ENCODE measurements at regions not wholly inside any gene's neighbourhood (a gene's known extent, or its start where the extent isn't known, plus 50 kb on each side); places are given as distances from the start of the nearest gene placed in this dataset.

DNA sequence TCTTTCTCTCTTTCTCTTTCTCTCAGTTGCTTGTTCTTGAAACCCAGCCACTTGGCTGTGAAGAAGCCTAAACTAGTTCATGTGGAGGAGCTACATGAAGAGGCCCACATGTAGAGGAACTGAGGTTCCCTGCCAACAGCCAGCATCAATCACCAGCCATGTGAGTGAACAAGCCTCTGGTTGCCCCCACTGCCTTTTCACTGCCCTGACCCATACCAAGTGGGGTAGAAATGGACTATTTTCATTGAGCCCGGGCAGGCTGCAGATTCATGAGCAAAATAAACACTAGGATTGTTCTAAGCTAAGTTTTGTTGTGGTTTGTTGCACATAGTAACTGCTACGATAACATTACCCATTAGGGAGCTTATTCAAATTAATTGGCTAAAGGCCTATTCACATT lies 78.7 kb upstream of the FAM216B start (continued):
- TF ChIP-seq, protein P1, sequence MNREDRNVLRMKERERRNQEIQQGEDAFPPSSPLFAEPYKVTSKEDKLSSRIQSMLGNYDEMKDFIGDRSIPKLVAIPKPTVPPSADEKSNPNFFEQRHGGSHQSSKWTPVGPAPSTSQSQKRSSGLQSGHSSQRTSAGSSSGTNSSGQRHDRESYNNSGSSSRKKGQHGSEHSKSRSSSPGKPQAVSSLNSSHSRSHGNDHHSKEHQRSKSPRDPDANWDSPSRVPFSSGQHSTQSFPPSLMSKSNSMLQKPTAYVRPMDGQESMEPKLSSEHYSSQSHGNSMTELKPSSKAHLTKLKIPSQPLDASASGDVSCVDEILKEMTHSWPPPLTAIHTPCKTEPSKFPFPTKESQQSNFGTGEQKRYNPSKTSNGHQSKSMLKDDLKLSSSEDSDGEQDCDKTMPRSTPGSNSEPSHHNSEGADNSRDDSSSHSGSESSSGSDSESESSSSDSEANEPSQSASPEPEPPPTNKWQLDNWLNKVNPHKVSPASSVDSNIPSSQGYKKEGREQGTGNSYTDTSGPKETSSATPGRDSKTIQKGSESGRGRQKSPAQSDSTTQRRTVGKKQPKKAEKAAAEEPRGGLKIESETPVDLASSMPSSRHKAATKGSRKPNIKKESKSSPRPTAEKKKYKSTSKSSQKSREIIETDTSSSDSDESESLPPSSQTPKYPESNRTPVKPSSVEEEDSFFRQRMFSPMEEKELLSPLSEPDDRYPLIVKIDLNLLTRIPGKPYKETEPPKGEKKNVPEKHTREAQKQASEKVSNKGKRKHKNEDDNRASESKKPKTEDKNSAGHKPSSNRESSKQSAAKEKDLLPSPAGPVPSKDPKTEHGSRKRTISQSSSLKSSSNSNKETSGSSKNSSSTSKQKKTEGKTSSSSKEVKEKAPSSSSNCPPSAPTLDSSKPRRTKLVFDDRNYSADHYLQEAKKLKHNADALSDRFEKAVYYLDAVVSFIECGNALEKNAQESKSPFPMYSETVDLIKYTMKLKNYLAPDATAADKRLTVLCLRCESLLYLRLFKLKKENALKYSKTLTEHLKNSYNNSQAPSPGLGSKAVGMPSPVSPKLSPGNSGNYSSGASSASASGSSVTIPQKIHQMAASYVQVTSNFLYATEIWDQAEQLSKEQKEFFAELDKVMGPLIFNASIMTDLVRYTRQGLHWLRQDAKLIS (CRISPR knock-in tag; IDR thresholded peaks at IDR 0.05; ENCODE audit: borderline replicate concordance) = no peak
- TF ChIP-seq GTF2I (CRISPR knock-in tag; conservative IDR thresholded peaks at IDR 0.05) = no peak
- TF ChIP-seq PRRX2 (CRISPR knock-in tag; IDR thresholded peaks at IDR 0.05) = no peak

DNA sequence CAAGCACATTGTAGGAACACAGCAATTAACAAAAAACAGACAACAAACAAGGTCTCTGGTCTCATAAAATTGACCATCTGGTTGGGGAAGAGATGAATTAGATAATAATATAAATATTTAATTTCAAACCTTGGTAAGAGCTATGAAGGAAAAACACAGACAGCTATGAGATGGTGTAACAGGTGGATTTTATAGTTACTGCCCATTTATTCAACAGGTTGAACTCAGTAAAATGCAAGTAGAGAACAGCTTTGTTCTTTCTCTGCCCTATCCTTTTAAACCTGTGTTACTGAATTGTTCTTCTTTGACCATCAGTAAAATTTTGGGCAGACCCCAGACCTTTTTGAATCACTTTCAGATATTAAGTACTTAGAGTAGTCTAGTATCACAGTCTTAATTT lies 77.6 kb upstream of the FAM216B start:
- ChIA-PET CTCF (no interaction called here), POLR2A (no interaction called here)
- no peak for ATAC-seq
- H3K9me3 Mint-ChIP-seq = peaks cover 3% of the 10 kb centered on the region; the same call in 1 of the 2 replicates
- H3K27me3 Mint-ChIP-seq (ENCODE audit: low read depth) = no peaks in the 10 kb centered on the region
- H3K4me3 Mint-ChIP-seq = no peak overlapping the region
- TF ChIP-seq CREB1 (CRISPR knock-in tag; IDR thresholded peaks at IDR 0.05) (no peak), OVOL2 (CRISPR knock-in tag; IDR thresholded peaks at IDR 0.05; ENCODE audit: borderline replicate concordance) (no peak), SOX15 (CRISPR knock-in tag; IDR thresholded peaks at IDR 0.05) (no peak), HMGA2 (CRISPR knock-in tag; IDR thresholded peaks at IDR 0.05) (no peak), PRRX2 (CRISPR knock-in tag; IDR thresholded peaks at IDR 0.05) (no peak), ZNF317 (CRISPR knock-in tag; IDR thresholded peaks at IDR 0.05; ENCODE audit: borderline replicate concordance, low read depth) (no peak)
- TF ChIP-seq, protein P2, sequence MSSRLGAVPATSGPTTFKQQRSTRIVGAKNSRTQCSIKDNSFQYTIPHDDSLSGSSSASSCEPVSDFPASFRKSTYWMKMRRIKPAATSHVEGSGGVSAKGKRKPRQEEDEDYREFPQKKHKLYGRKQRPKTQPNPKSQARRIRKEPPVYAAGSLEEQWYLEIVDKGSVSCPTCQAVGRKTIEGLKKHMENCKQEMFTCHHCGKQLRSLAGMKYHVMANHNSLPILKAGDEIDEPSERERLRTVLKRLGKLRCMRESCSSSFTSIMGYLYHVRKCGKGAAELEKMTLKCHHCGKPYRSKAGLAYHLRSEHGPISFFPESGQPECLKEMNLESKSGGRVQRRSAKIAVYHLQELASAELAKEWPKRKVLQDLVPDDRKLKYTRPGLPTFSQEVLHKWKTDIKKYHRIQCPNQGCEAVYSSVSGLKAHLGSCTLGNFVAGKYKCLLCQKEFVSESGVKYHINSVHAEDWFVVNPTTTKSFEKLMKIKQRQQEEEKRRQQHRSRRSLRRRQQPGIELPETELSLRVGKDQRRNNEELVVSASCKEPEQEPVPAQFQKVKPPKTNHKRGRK (CRISPR knock-in tag; IDR thresholded peaks at IDR 0.05; ENCODE audit: borderline replicate concordance) = no peak
- TF ChIP-seq, protein P3, sequence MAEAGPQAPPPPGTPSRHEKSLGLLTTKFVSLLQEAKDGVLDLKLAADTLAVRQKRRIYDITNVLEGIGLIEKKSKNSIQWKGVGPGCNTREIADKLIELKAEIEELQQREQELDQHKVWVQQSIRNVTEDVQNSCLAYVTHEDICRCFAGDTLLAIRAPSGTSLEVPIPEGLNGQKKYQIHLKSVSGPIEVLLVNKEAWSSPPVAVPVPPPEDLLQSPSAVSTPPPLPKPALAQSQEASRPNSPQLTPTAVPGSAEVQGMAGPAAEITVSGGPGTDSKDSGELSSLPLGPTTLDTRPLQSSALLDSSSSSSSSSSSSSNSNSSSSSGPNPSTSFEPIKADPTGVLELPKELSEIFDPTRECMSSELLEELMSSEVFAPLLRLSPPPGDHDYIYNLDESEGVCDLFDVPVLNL (CRISPR knock-in tag; IDR thresholded peaks at IDR 0.05; ENCODE audit: borderline replicate concordance, low read depth) = no peak
- TF ChIP-seq, protein P4, sequence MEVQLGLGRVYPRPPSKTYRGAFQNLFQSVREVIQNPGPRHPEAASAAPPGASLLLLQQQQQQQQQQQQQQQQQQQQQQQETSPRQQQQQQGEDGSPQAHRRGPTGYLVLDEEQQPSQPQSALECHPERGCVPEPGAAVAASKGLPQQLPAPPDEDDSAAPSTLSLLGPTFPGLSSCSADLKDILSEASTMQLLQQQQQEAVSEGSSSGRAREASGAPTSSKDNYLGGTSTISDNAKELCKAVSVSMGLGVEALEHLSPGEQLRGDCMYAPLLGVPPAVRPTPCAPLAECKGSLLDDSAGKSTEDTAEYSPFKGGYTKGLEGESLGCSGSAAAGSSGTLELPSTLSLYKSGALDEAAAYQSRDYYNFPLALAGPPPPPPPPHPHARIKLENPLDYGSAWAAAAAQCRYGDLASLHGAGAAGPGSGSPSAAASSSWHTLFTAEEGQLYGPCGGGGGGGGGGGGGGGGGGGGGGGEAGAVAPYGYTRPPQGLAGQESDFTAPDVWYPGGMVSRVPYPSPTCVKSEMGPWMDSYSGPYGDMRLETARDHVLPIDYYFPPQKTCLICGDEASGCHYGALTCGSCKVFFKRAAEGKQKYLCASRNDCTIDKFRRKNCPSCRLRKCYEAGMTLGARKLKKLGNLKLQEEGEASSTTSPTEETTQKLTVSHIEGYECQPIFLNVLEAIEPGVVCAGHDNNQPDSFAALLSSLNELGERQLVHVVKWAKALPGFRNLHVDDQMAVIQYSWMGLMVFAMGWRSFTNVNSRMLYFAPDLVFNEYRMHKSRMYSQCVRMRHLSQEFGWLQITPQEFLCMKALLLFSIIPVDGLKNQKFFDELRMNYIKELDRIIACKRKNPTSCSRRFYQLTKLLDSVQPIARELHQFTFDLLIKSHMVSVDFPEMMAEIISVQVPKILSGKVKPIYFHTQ (CRISPR knock-in tag; IDR thresholded peaks at IDR 0.05) = no peak
- TF ChIP-seq, protein P5, sequence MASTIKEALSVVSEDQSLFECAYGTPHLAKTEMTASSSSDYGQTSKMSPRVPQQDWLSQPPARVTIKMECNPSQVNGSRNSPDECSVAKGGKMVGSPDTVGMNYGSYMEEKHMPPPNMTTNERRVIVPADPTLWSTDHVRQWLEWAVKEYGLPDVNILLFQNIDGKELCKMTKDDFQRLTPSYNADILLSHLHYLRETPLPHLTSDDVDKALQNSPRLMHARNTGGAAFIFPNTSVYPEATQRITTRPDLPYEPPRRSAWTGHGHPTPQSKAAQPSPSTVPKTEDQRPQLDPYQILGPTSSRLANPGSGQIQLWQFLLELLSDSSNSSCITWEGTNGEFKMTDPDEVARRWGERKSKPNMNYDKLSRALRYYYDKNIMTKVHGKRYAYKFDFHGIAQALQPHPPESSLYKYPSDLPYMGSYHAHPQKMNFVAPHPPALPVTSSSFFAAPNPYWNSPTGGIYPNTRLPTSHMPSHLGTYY (CRISPR knock-in tag; IDR thresholded peaks at IDR 0.05) = no peak
- TF ChIP-seq, protein P6, sequence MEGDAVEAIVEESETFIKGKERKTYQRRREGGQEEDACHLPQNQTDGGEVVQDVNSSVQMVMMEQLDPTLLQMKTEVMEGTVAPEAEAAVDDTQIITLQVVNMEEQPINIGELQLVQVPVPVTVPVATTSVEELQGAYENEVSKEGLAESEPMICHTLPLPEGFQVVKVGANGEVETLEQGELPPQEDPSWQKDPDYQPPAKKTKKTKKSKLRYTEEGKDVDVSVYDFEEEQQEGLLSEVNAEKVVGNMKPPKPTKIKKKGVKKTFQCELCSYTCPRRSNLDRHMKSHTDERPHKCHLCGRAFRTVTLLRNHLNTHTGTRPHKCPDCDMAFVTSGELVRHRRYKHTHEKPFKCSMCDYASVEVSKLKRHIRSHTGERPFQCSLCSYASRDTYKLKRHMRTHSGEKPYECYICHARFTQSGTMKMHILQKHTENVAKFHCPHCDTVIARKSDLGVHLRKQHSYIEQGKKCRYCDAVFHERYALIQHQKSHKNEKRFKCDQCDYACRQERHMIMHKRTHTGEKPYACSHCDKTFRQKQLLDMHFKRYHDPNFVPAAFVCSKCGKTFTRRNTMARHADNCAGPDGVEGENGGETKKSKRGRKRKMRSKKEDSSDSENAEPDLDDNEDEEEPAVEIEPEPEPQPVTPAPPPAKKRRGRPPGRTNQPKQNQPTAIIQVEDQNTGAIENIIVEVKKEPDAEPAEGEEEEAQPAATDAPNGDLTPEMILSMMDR (IDR thresholded peaks at IDR 0.05) = no peak
- TF ChIP-seq, protein P7, sequence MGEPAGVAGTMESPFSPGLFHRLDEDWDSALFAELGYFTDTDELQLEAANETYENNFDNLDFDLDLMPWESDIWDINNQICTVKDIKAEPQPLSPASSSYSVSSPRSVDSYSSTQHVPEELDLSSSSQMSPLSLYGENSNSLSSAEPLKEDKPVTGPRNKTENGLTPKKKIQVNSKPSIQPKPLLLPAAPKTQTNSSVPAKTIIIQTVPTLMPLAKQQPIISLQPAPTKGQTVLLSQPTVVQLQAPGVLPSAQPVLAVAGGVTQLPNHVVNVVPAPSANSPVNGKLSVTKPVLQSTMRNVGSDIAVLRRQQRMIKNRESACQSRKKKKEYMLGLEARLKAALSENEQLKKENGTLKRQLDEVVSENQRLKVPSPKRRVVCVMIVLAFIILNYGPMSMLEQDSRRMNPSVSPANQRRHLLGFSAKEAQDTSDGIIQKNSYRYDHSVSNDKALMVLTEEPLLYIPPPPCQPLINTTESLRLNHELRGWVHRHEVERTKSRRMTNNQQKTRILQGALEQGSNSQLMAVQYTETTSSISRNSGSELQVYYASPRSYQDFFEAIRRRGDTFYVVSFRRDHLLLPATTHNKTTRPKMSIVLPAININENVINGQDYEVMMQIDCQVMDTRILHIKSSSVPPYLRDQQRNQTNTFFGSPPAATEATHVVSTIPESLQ (CRISPR knock-in tag; IDR thresholded peaks at IDR 0.05) = no peak
- TF ChIP-seq, protein P8, sequence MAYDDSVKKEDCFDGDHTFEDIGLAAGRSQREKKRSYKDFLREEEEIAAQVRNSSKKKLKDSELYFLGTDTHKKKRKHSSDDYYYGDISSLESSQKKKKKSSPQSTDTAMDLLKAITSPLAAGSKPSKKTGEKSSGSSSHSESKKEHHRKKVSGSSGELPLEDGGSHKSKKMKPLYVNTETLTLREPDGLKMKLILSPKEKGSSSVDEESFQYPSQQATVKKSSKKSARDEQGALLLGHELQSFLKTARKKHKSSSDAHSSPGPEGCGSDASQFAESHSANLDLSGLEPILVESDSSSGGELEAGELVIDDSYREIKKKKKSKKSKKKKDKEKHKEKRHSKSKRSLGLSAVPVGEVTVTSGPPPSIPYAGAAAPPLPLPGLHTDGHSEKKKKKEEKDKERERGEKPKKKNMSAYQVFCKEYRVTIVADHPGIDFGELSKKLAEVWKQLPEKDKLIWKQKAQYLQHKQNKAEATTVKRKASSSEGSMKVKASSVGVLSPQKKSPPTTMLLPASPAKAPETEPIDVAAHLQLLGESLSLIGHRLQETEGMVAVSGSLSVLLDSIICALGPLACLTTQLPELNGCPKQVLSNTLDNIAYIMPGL (CRISPR knock-in tag; IDR thresholded peaks at IDR 0.05) = no peak
- TF ChIP-seq, protein P9, sequence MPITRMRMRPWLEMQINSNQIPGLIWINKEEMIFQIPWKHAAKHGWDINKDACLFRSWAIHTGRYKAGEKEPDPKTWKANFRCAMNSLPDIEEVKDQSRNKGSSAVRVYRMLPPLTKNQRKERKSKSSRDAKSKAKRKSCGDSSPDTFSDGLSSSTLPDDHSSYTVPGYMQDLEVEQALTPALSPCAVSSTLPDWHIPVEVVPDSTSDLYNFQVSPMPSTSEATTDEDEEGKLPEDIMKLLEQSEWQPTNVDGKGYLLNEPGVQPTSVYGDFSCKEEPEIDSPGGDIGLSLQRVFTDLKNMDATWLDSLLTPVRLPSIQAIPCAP (CRISPR knock-in tag; IDR thresholded peaks at IDR 0.05) = no peak
- no peaks in the 10 kb centered on the region for H3K36me3 Mint-ChIP-seq
- no peak overlapping the region for H3K27ac Mint-ChIP-seq
- DNase-seq (ENCODE audit: low spot score) = no peak
- no peaks in the 10 kb centered on the region for H3K4me1 Mint-ChIP-seq

Measured in WTC11 (cell line).